ENCODE measurements at regions not wholly inside any gene's neighbourhood (a gene's known extent, or its start where the extent isn't known, plus 50 kb on each side); places are given as distances from the start of the nearest gene placed in this dataset.

- no peak for DNase-seq (ENCODE audit: low read depth in 1 of 2, low spot score in 1 of 2)
- no peaks in the 10 kb centered on the region for H3K27me3 ChIP-seq
- TF ChIP-seq, protein P1, sequence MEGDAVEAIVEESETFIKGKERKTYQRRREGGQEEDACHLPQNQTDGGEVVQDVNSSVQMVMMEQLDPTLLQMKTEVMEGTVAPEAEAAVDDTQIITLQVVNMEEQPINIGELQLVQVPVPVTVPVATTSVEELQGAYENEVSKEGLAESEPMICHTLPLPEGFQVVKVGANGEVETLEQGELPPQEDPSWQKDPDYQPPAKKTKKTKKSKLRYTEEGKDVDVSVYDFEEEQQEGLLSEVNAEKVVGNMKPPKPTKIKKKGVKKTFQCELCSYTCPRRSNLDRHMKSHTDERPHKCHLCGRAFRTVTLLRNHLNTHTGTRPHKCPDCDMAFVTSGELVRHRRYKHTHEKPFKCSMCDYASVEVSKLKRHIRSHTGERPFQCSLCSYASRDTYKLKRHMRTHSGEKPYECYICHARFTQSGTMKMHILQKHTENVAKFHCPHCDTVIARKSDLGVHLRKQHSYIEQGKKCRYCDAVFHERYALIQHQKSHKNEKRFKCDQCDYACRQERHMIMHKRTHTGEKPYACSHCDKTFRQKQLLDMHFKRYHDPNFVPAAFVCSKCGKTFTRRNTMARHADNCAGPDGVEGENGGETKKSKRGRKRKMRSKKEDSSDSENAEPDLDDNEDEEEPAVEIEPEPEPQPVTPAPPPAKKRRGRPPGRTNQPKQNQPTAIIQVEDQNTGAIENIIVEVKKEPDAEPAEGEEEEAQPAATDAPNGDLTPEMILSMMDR (IDR thresholded peaks at IDR 0.05; ENCODE audit: low read depth, low read length), result no peak
- H3K36me3 ChIP-seq, result no peaks in the 10 kb centered on the region
- H3K9me3 ChIP-seq (ENCODE audit: low read depth), result no peaks in the 10 kb centered on the region
- peaks cover 8% of the 10 kb centered on the region for H3K4me1 ChIP-seq (ENCODE audit: low read depth)
- H3K27ac ChIP-seq, result no peak overlapping the region
- H3K4me3 ChIP-seq, result no peak overlapping the region
Observed at GRCh38 chr5:107058235-107058634, 612.5 kb downstream of the EFNA5 start.

DNA sequence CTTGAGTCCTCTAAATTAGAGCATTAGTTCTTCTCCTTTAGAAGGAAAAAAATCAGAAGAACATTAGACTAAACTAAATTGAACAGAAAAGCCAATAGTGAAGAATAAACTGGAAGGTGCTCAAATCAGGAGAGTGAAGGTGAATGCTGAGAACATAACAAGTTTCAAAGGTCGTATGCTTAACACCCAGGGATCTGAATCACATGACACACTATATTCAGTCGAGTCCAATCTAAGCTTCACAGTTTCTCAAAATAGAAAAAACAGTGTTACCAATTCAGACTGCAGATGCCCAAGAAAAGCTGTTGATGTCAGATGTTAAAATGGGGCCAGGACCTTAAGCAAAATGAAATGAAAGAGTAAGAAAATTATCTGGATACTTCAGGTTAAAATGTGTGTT, 614.5 kb downstream of the EFNA5 start:
- DNase-seq (ENCODE audit: low read depth in 1 of 2, low spot score in 1 of 2), result no peak
- no peaks in the 10 kb centered on the region for H3K27me3 ChIP-seq
- no peaks in the 10 kb centered on the region for H3K36me3 ChIP-seq
- H3K9me3 ChIP-seq (ENCODE audit: low read depth), result no peaks in the 10 kb centered on the region
- no peak overlapping the region for H3K4me3 ChIP-seq
- TF ChIP-seq, protein P1 (IDR thresholded peaks at IDR 0.05; ENCODE audit: low read depth, low read length), result no peak
- H3K27ac ChIP-seq, result no peak overlapping the region
- H3K4me1 ChIP-seq (ENCODE audit: low read depth), result peaks cover 8% of the 10 kb centered on the region

DNA sequence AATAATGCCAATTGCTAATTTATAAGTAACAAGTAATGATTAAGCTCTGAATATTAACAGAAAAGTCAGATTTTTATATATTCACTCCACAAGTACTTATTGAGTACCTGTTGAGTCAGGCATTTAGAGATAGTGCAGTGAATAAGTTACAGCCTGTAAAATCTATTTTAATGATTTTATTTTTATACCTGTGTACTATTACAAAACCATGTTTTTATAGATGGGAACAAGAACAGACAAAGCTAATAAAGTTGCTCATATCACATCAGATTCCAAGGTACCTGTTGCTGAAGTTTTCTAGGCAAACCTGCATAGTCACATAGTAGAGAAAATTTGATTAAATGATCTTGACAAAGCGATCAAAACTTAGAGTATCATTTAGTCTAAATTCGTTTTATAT, 623.7 kb downstream of the EFNA5 start:
- TF ChIP-seq, protein P1 (IDR thresholded peaks at IDR 0.05; ENCODE audit: low read depth, low read length), result no peak
- Histone ChIP-seq H3K27ac (no peak overlapping the region), H3K27me3 (no peaks in the 10 kb centered on the region), H3K4me1 (ENCODE audit: low read depth) (peaks cover 11% of the 10 kb centered on the region), H3K4me3 (no peak overlapping the region), H3K36me3 (no peaks in the 10 kb centered on the region), H3K9me3 (ENCODE audit: low read depth) (no peaks in the 10 kb centered on the region)
- DNase-seq (ENCODE audit: low read depth in 1 of 2, low spot score in 1 of 2), result no peak

DNA sequence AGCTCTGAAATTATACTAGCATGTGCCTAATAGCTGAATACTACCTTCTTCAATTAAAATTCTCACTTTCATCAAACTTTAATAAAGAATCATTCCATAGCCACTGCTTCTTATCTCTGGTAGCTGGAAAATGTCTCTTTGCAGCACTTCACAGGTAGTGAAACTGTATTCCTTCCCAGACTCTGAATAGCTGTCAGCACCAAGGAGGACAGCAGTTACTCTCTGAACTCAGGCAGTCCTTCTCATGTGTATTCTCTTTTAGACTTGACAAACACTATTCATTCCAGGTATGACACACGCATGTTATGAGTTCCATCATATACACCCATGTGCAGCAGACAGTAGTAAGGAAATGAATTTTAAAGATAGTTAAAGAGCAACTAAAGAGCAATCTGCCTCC, 627.1 kb downstream of the EFNA5 start:
- H3K9me3 ChIP-seq (ENCODE audit: low read depth), result no peaks in the 10 kb centered on the region
- H3K36me3 ChIP-seq, result no peaks in the 10 kb centered on the region
- H3K4me3 ChIP-seq, result no peak overlapping the region
- peaks cover 11% of the 10 kb centered on the region for H3K4me1 ChIP-seq (ENCODE audit: low read depth)
- no peaks in the 10 kb centered on the region for H3K27me3 ChIP-seq
- peak in 1 of 2 donors; percentile 49 for DNase-seq (ENCODE audit: low read depth in 1 of 2, low spot score in 1 of 2)
- H3K27ac ChIP-seq, result no peak overlapping the region
- TF ChIP-seq, protein P1 (IDR thresholded peaks at IDR 0.05; ENCODE audit: low read depth, low read length), result no peak

DNA sequence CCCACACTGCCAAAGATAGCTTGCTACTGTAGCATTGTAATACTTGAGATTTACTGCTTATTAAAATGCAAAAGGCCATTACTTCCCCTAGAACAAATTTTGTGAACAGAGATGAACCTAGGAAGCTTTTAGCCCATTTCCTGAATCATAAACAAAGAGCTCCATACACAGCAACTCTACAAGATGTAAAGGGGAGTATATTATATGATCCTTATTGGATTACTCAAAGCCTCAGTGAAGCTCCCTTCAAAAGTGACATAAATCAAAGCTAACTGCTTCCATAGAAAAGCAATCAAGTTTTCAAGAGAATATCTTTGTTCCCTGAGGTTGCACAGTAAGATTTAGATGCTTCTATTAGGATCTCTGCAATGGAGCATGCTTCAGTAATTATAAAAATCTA, 629.8 kb downstream of the EFNA5 start:
- Histone ChIP-seq H3K36me3 (no peaks in the 10 kb centered on the region), H3K4me1 (ENCODE audit: low read depth) (peaks cover 11% of the 10 kb centered on the region), H3K27ac (no peak overlapping the region), H3K4me3 (no peak overlapping the region), H3K27me3 (no peaks in the 10 kb centered on the region), H3K9me3 (ENCODE audit: low read depth) (no peaks in the 10 kb centered on the region)
- TF ChIP-seq, protein P1 (IDR thresholded peaks at IDR 0.05; ENCODE audit: low read depth, low read length), result no peak
- no peak for DNase-seq (ENCODE audit: low read depth in 1 of 2, low spot score in 1 of 2)

DNA sequence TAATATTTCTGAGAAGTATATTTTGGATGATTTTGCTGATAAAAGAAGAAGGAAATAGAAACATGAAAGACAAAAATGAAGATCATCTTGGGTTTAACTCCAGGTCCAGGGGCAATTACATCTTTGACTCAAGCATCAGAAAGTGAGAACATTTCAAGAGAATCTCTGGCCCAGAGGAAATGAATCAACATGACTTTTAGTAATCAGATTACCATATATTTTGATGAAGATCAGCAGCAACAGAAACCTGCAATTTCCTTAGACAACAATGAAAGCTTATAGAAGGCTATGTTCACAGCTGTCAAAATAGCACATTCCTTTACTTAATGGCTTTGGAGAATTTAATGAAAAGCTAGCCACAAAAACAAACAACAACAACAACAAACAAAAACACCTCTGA, 638.1 kb downstream of the EFNA5 start:
- no peaks in the 10 kb centered on the region for H3K4me1 ChIP-seq (ENCODE audit: low read depth)
- TF ChIP-seq, protein P1 (IDR thresholded peaks at IDR 0.05; ENCODE audit: low read depth, low read length), result no peak
- no peak for DNase-seq (ENCODE audit: low read depth in 1 of 2, low spot score in 1 of 2)

More for the DNA sequence above, 638.1 kb downstream of the EFNA5 start:
- Histone ChIP-seq H3K36me3 (no peaks in the 10 kb centered on the region), H3K9me3 (ENCODE audit: low read depth) (no peaks in the 10 kb centered on the region), H3K27ac (no peak overlapping the region), H3K4me3 (no peak overlapping the region), H3K27me3 (no peaks in the 10 kb centered on the region)
